ENCODE measurements at regions not wholly inside any gene's neighbourhood (a gene's known extent, or its start where the extent isn't known, plus 50 kb on each side); places are given as distances from the start of the nearest gene placed in this dataset.

GRCh38 chr17:36869856-36870719 is 67.2 kb upstream of the LHX1 start:
- CTCF ChIA-PET, result no interaction called here
- TF ChIP-seq CTCF (IDR thresholded peaks at IDR 0.05; ENCODE audit: insufficient read depth, low read depth, low read length), result no peak
- DNase-seq (ENCODE audit: low read depth), result no peak
- POLR2A ChIA-PET, result no interaction called here
- peaks cover 15% of the 10 kb centered on the region for H3K27me3 ChIP-seq (ENCODE audit: control insufficient read depth, insufficient read depth, low read length)
- H3K36me3 ChIP-seq (ENCODE audit: control insufficient read depth, insufficient read depth, low read length), result no peaks in the 10 kb centered on the region
- no peak overlapping the region for H3K4me3 ChIP-seq (ENCODE audit: low read depth, low read length)

- peaks cover 14% of the 10 kb centered on the region for H3K27me3 ChIP-seq (ENCODE audit: control insufficient read depth, insufficient read depth, low read length)
- no peaks in the 10 kb centered on the region for H3K36me3 ChIP-seq (ENCODE audit: control insufficient read depth, insufficient read depth, low read length)
- DNase-seq (ENCODE audit: low read depth), result no peak
- ChIA-PET POLR2A (no interaction called here), CTCF (no interaction called here)
- H3K4me3 ChIP-seq (ENCODE audit: low read depth, low read length), result no peak overlapping the region
- no peak for TF ChIP-seq CTCF (IDR thresholded peaks at IDR 0.05; ENCODE audit: insufficient read depth, low read depth, low read length)
Measured at GRCh38 chr17:36870720-36870999, 66.6 kb upstream of the LHX1 start.

GRCh38 chr17:36875698-36876293 is 61.5 kb upstream of the LHX1 start:
- Histone ChIP-seq H3K4me3 (ENCODE audit: low read depth, low read length) (no peak overlapping the region), H3K36me3 (ENCODE audit: control insufficient read depth, insufficient read depth, low read length) (no peaks in the 10 kb centered on the region), H3K27me3 (ENCODE audit: control insufficient read depth, insufficient read depth, low read length) (peaks cover 3% of the 10 kb centered on the region)
- ChIA-PET CTCF (no interaction called here), POLR2A (no interaction called here)
- no peak for DNase-seq (ENCODE audit: low read depth)
- no peak for TF ChIP-seq CTCF (IDR thresholded peaks at IDR 0.05; ENCODE audit: insufficient read depth, low read depth, low read length)

GRCh38 chr17:36876966-36877365 is 60.3 kb upstream of the LHX1 start:
- ChIA-PET POLR2A (no interaction called here), CTCF (no interaction called here)
- no peak for DNase-seq (ENCODE audit: low read depth)
- Histone ChIP-seq H3K27me3 (ENCODE audit: control insufficient read depth, insufficient read depth, low read length) (peaks cover 2% of the 10 kb centered on the region), H3K36me3 (ENCODE audit: control insufficient read depth, insufficient read depth, low read length) (no peaks in the 10 kb centered on the region), H3K4me3 (ENCODE audit: low read depth, low read length) (no peak overlapping the region)
- no peak for TF ChIP-seq CTCF (IDR thresholded peaks at IDR 0.05; ENCODE audit: insufficient read depth, low read depth, low read length)

DNA sequence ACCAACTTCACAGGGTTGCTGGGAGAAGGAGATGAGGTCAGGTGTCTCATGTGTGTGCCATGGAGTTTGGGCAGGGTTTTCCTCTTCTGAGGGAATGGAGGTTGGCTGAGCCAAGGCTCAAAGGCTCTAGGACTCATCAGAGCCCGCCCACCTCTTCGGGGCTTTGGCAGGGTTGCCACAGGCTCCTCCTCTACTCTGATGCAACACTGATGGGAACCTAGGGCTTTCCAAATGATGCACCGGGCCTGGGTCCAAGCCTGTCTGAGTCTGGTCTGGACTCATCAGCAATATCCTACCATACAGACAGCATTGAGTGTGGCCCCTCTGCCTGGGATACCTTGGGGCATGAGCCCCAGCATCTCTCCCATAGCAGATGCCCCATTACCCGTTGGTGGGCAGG is 59.5 kb upstream of the LHX1 start:
- ChIA-PET POLR2A (no interaction called here), CTCF (no interaction called here)
- DNase-seq (ENCODE audit: low read depth), result no peak
- peaks cover 2% of the 10 kb centered on the region for H3K27me3 ChIP-seq (ENCODE audit: control insufficient read depth, insufficient read depth, low read length)
- TF ChIP-seq CTCF (IDR thresholded peaks at IDR 0.05; ENCODE audit: insufficient read depth, low read depth, low read length), result no peak
- no peak overlapping the region for H3K4me3 ChIP-seq (ENCODE audit: low read depth, low read length)
- no peaks in the 10 kb centered on the region for H3K36me3 ChIP-seq (ENCODE audit: control insufficient read depth, insufficient read depth, low read length)

All from BJ (cell line).